SK-N-MC (cell line): ENCODE measurements at regions not wholly inside any gene's neighbourhood (a gene's known extent, or its start where the extent isn't known, plus 50 kb on each side); places are given as distances from the start of the nearest gene placed in this dataset.

Experiments
- EZH2 ChIP-seq: fragments of 200-600 bp; sonication (generic); IDR thresholded peaks from one replicate; pipeline ENCODE4 v1.6.1; 2017; ENCODE audit warnings: antibody characterized with exemption
- POLR2AphosphoS5 ChIP-seq: IDR thresholded peaks from 2 replicates; pipeline ENCODE4 v1.6.1; 2012; ENCODE audit warnings: mild to moderate bottlenecking, low read depth, low read length, borderline replicate concordance

GRCh38 chr14:43464968-43465367 is 1042.1 kb downstream of the FSCB start:
- TF ChIP-seq POLR2AphosphoS5 (no peak), EZH2 (no peak)
